Duodenal mucosa (tissue), 2 donors: ENCODE measurements at regions not wholly inside any gene's neighbourhood (a gene's known extent, or its start where the extent isn't known, plus 50 kb on each side); places are given as distances from the start of the nearest gene placed in this dataset.

Experiments used
- H3K27ac ChIP-seq: one replicate; pipeline ENCODE4 v1.7.0; 2013; ENCODE audit warnings: low read depth, low read length
- H3K27me3 ChIP-seq, 2 donors: one replicate each; pipeline ENCODE4 v1.7.0; 2013; ENCODE audit warnings: low read length in 2 of 2, control low read depth in 1 of 2; ENCODE audit not compliant: insufficient read depth in 2 of 2, control insufficient read depth in 1 of 2
- H3K36me3 ChIP-seq, 2 donors: one replicate each; pipeline ENCODE4 v1.7.0; 2013; ENCODE audit warnings: low read length in 2 of 2, control low read depth in 1 of 2; ENCODE audit not compliant: insufficient read depth in 2 of 2, control insufficient read depth in 1 of 2
- H3K4me1 ChIP-seq, 2 donors: one replicate each; pipeline ENCODE4 v1.7.0; 2013; ENCODE audit warnings: low read length in 2 of 2, control low read depth in 1 of 2; ENCODE audit not compliant: insufficient read depth in 2 of 2, control insufficient read depth in 1 of 2
- H3K4me3 ChIP-seq, 2 donors: one replicate each; pipeline ENCODE4 v1.7.0; 2013; ENCODE audit warnings: low read length in 2 of 2, low read depth in 1 of 2
- H3K9ac ChIP-seq, 2 donors: one replicate each; pipeline ENCODE4 v1.7.0; 2013; ENCODE audit warnings: low read length in 2 of 2, low read depth in 1 of 2
- H3K9me3 ChIP-seq, 2 donors: one replicate each; pipeline ENCODE4 v1.7.0; 2013; ENCODE audit warnings: low read length in 2 of 2, control low read depth in 1 of 2; ENCODE audit not compliant: control insufficient read depth in 1 of 2

GRCh38 chr10:105644978-105645377 lies 1003.9 kb downstream of the SORCS3 start:
- Histone ChIP-seq H3K9me3 (no peaks in the 10 kb centered on the region), H3K27me3 (no peaks in the 10 kb centered on the region), H3K36me3 (no peaks in the 10 kb centered on the region), H3K4me3 (no peak overlapping the region), H3K4me1 (no peaks in the 10 kb centered on the region), H3K9ac (no peak overlapping the region), H3K27ac (no peak overlapping the region)

- H3K9me3 ChIP-seq: no peaks in the 10 kb centered on the region
- no peaks in the 10 kb centered on the region for H3K27me3 ChIP-seq
- H3K4me1 ChIP-seq: no peaks in the 10 kb centered on the region
- no peak overlapping the region for H3K27ac ChIP-seq
- H3K9ac ChIP-seq: no peak overlapping the region
- H3K4me3 ChIP-seq: no peak overlapping the region
- H3K36me3 ChIP-seq: no peaks in the 10 kb centered on the region
Measured at GRCh38 chr10:105644559-105644958, 1003.5 kb downstream of the SORCS3 start.

GRCh38 chr10:105644091-105644490 lies 1003.0 kb downstream of the SORCS3 start:
- no peak overlapping the region for H3K4me3 ChIP-seq

GRCh38 chr10:105643660-105644059 lies 1002.6 kb downstream of the SORCS3 start:
- no peak overlapping the region for H3K9ac ChIP-seq
- no peaks in the 10 kb centered on the region for H3K27me3 ChIP-seq
- H3K4me3 ChIP-seq: no peak overlapping the region
- no peaks in the 10 kb centered on the region for H3K4me1 ChIP-seq
- no peaks in the 10 kb centered on the region for H3K36me3 ChIP-seq
- H3K9me3 ChIP-seq: peaks cover 0 to 2% of the 10 kb centered on the region in 2 donors
- no peak overlapping the region for H3K27ac ChIP-seq

More at GRCh38 chr10:105644091-105644490, 1003.0 kb downstream of the SORCS3 start:
- Histone ChIP-seq H3K9ac (no peak overlapping the region), H3K27ac (no peak overlapping the region), H3K27me3 (no peaks in the 10 kb centered on the region), H3K4me1 (no peaks in the 10 kb centered on the region), H3K9me3 (no peaks in the 10 kb centered on the region), H3K36me3 (no peaks in the 10 kb centered on the region)

- H3K4me1 ChIP-seq: peaks cover 7 to 11% of the 10 kb centered on the region in 2 donors
- no peaks in the 10 kb centered on the region for H3K36me3 ChIP-seq
- no peak overlapping the region for H3K4me3 ChIP-seq
- H3K27ac ChIP-seq: no peak overlapping the region
- H3K27me3 ChIP-seq: no peaks in the 10 kb centered on the region
- peaks cover 0 to 6% of the 10 kb centered on the region in 2 donors for H3K9me3 ChIP-seq
- H3K9ac ChIP-seq: no peak overlapping the region
Measured at GRCh38 chr10:105634281-105634680, 993.2 kb downstream of the SORCS3 start.

- Histone ChIP-seq H3K27me3 (no peaks in the 10 kb centered on the region), H3K4me1 (peaks cover 9 to 15% of the 10 kb centered on the region in 2 donors), H3K27ac (no peak overlapping the region), H3K9me3 (no peaks in the 10 kb centered on the region), H3K9ac (no peak overlapping the region), H3K4me3 (no peak overlapping the region), H3K36me3 (no peaks in the 10 kb centered on the region)
Measured at GRCh38 chr10:105615715-105616365, 974.8 kb downstream of the SORCS3 start.

- H3K27me3 ChIP-seq: no peaks in the 10 kb centered on the region
- H3K4me3 ChIP-seq: no peak overlapping the region
- H3K9me3 ChIP-seq: no peaks in the 10 kb centered on the region
- no peak overlapping the region for H3K27ac ChIP-seq
- no peaks in the 10 kb centered on the region for H3K36me3 ChIP-seq
- no peak overlapping the region for H3K9ac ChIP-seq
- peaks cover 12 to 23% of the 10 kb centered on the region in 2 donors for H3K4me1 ChIP-seq
Measured at GRCh38 chr10:105611244-105611798, 970.2 kb downstream of the SORCS3 start.

GRCh38 chr10:105609451-105609850 lies 968.4 kb downstream of the SORCS3 start:
- Histone ChIP-seq H3K9me3 (no peaks in the 10 kb centered on the region), H3K27me3 (no peaks in the 10 kb centered on the region), H3K4me1 (peaks cover 12 to 23% of the 10 kb centered on the region in 2 donors), H3K4me3 (no peak overlapping the region), H3K36me3 (no peaks in the 10 kb centered on the region), H3K9ac (no peak overlapping the region), H3K27ac (no peak overlapping the region)

GRCh38 chr10:105605918-105606317 lies 964.8 kb downstream of the SORCS3 start:
- Histone ChIP-seq H3K27me3 (no peaks in the 10 kb centered on the region), H3K9ac (no peak overlapping the region), H3K27ac (no peak overlapping the region), H3K36me3 (no peaks in the 10 kb centered on the region), H3K9me3 (no peaks in the 10 kb centered on the region), H3K4me1 (peaks cover 6 to 14% of the 10 kb centered on the region in 2 donors), H3K4me3 (no peak overlapping the region)

- Histone ChIP-seq H3K9me3 (no peaks in the 10 kb centered on the region), H3K27me3 (no peaks in the 10 kb centered on the region), H3K27ac (no peak overlapping the region), H3K4me3 (no peak overlapping the region), H3K36me3 (no peaks in the 10 kb centered on the region), H3K4me1 (peaks cover 0 to 6% of the 10 kb centered on the region in 2 donors), H3K9ac (no peak overlapping the region)
Measured at GRCh38 chr10:105605104-105605503, 964.0 kb downstream of the SORCS3 start.
